ENCODE measurements at regions not wholly inside any gene's neighbourhood (a gene's known extent, or its start where the extent isn't known, plus 50 kb on each side); places are given as distances from the start of the nearest gene placed in this dataset.
"Not testable (repeated sequence)": the region's sequence is repeated elsewhere in the genome, so short reads cannot be mapped to it uniquely, and the experiment has no call there.

DNA sequence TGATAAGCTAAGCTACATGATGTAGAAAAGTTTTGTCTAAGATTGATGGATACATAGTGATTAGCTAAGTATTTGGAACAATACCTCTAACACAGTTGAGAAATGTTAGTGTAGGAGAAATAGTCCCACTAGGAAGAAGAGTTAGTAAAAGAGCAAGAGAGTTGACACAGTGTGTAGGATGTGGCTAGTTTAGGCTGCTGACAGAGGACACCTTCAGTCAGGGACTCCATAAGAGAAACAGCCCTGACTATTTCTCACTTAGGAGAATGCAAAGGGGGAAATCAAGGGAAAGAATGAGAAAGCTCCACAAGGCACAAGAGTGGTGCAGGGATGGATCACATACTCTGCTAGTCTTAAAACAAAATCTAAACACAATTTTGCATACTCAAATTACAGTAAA is 613.7 kb downstream of the SLC16A7 start:
- Histone ChIP-seq H3K27ac (no peak overlapping the region), H3K27me3 (replicated peaks; ENCODE audit: insufficient read depth) (no peaks in the 10 kb centered on the region), H3K9me3 (no peaks in the 10 kb centered on the region), H3K36me3 (no peaks in the 10 kb centered on the region), H3K4me1 (replicated peaks) (no peaks in the 10 kb centered on the region), H3K4me3 (no peak overlapping the region)
- intact Hi-C loops (cut with DNase I) = no loop called here
- no peak for DNase-seq (ENCODE audit: low spot score)
- no peak for TF ChIP-seq POLR2A (IDR thresholded peaks at IDR 0.05)
- no peak for TF ChIP-seq POLR2AphosphoS5 (IDR thresholded peaks at IDR 0.05)
- TF ChIP-seq, protein P1, sequence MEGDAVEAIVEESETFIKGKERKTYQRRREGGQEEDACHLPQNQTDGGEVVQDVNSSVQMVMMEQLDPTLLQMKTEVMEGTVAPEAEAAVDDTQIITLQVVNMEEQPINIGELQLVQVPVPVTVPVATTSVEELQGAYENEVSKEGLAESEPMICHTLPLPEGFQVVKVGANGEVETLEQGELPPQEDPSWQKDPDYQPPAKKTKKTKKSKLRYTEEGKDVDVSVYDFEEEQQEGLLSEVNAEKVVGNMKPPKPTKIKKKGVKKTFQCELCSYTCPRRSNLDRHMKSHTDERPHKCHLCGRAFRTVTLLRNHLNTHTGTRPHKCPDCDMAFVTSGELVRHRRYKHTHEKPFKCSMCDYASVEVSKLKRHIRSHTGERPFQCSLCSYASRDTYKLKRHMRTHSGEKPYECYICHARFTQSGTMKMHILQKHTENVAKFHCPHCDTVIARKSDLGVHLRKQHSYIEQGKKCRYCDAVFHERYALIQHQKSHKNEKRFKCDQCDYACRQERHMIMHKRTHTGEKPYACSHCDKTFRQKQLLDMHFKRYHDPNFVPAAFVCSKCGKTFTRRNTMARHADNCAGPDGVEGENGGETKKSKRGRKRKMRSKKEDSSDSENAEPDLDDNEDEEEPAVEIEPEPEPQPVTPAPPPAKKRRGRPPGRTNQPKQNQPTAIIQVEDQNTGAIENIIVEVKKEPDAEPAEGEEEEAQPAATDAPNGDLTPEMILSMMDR (IDR thresholded peaks at IDR 0.05) = no peak

GRCh38 chr12:60209933-60210332 is 614.1 kb downstream of the SLC16A7 start:
- no peaks in the 10 kb centered on the region for H3K4me1 ChIP-seq (replicated peaks)
- intact Hi-C loops (cut with DNase I) = no loop called here
- no peak overlapping the region for H3K27ac ChIP-seq
- WGBS = 35% methylated on average over 4 of the region's 4 CpGs
- no peak for DNase-seq (ENCODE audit: low spot score)
- no peaks in the 10 kb centered on the region for H3K36me3 ChIP-seq
- H3K27me3 ChIP-seq (replicated peaks; ENCODE audit: insufficient read depth) = no peaks in the 10 kb centered on the region
- TF ChIP-seq POLR2AphosphoS5 (IDR thresholded peaks at IDR 0.05) = no peak
- TF ChIP-seq, protein P1 (IDR thresholded peaks at IDR 0.05) = no peak
- no peak for TF ChIP-seq POLR2A (IDR thresholded peaks at IDR 0.05)
- H3K9me3 ChIP-seq = no peaks in the 10 kb centered on the region
- H3K4me3 ChIP-seq = no peak overlapping the region

DNA sequence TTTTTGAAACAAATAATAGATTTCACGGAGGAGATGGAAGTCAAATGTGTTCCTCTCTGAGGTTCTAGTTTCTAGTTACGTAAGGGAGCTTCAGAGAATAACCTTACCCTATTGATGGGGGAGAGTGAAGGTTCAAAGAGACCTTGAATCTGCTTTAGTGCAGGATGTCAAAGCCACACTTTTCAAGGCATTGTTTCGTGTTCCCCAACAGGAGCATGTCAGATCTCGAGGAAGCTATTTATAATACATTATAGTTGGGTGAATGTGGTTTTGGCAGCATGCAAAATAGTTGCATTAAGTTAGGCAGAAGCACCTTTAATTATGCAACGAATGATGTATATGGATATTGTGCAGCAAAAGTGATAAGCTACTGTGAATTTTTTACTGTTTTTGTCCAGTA is 614.9 kb downstream of the SLC16A7 start:
- no peaks in the 10 kb centered on the region for H3K36me3 ChIP-seq
- no peaks in the 10 kb centered on the region for H3K4me1 ChIP-seq (replicated peaks)
- intact Hi-C loops (cut with DNase I) = no loop called here
- no peaks in the 10 kb centered on the region for H3K27me3 ChIP-seq (replicated peaks; ENCODE audit: insufficient read depth)
- DNase-seq (ENCODE audit: low spot score) = no peak
- H3K27ac ChIP-seq = no peak overlapping the region
- 73% methylated on average over 5 of the region's 5 CpGs for WGBS
- TF ChIP-seq POLR2A (IDR thresholded peaks at IDR 0.05) = no peak
- no peak for TF ChIP-seq POLR2AphosphoS5 (IDR thresholded peaks at IDR 0.05)
- TF ChIP-seq, protein P1 (IDR thresholded peaks at IDR 0.05) = no peak
- no peak overlapping the region for H3K4me3 ChIP-seq
- H3K9me3 ChIP-seq = no peaks in the 10 kb centered on the region

- no peak for DNase-seq (ENCODE audit: low spot score)
- no peak overlapping the region for H3K4me3 ChIP-seq
- TF ChIP-seq POLR2A (IDR thresholded peaks at IDR 0.05) (no peak), POLR2AphosphoS5 (IDR thresholded peaks at IDR 0.05) (no peak)
- TF ChIP-seq, protein P1 (IDR thresholded peaks at IDR 0.05) = no peak
- H3K27me3 ChIP-seq (replicated peaks; ENCODE audit: insufficient read depth) = no peaks in the 10 kb centered on the region
- H3K4me1 ChIP-seq (replicated peaks) = no peaks in the 10 kb centered on the region
- H3K36me3 ChIP-seq = no peaks in the 10 kb centered on the region
- WGBS = 93% methylated on average over 1 of the region's 1 CpG
- intact Hi-C loops (cut with DNase I) = no loop called here
- H3K9me3 ChIP-seq = no peaks in the 10 kb centered on the region
- H3K27ac ChIP-seq = no peak overlapping the region
Observed at GRCh38 chr12:60211244-60211643, 615.4 kb downstream of the SLC16A7 start.

DNA sequence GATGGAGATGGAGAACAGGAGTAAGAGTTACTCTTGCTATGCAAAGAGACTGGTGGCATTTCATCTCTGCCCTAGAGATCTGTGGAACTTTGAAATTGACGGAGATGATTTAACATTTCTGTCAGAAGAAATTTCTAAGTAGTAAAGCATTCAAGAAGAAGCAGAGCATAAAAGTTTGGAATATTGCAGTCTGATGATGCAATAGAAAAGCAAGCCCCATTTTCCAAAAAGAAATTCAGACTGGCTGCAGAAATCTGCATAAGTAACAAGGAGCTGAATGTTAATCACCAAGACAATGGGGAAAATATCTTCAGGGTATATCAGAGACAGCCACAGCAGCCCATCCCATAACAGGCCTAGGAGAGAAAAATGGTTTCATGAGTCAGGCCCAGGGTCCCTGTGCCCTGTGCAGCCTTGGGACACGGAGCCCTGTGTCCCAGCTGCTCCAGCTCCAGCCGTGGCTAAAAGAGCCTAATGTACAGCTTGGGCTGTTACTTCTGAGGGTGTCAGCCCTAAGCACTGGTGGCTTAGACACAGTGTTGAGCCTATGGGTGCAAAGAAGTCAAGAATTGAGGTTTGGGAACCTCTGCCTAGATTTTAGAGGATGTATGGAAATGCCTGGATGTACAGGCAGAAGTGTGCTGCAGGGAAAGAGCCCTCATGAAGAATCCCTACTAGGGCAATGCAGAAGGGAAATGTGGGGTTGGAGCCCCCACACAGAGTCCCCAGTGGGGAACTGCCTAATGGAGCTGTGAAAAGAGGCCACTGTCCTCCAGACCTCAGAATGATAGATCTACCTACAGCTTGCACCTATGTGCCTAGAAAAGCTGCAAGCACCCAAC is 616.6 kb downstream of the SLC16A7 start:
- H3K36me3 ChIP-seq = no peaks in the 10 kb centered on the region
- H3K27me3 ChIP-seq (replicated peaks; ENCODE audit: insufficient read depth) = no peaks in the 10 kb centered on the region
- no peak for TF ChIP-seq POLR2A (IDR thresholded peaks at IDR 0.05)
- TF ChIP-seq, protein P1 (IDR thresholded peaks at IDR 0.05) = no peak
- TF ChIP-seq POLR2AphosphoS5 (IDR thresholded peaks at IDR 0.05) = no peak
- WGBS = 93% methylated on average over 3 of the region's 3 CpGs
- H3K9me3 ChIP-seq = no peaks in the 10 kb centered on the region
- no peak for DNase-seq (ENCODE audit: low spot score)
- no peak overlapping the region for H3K27ac ChIP-seq
- H3K4me1 ChIP-seq (replicated peaks) = no peaks in the 10 kb centered on the region
- no peak overlapping the region for H3K4me3 ChIP-seq
- intact Hi-C loops (cut with DNase I) = no loop called here

DNA sequence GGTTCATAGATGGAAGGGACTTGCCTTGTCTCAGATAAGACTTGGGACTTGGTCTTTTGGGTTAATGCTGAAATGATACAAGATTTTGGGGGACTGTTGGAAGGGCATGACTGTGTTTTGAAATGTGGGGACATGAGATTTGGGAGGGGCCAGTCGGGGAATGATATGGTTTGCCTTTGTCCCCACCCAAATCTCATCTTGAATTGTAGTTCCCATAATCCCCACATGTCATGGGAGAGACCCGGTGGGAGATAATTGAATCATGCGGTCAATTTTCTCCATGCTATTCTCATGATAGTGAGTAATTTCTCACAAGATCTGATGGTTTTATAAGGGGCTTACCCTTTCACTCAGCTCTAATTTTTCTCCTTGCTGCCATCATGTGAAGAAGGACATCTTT is 617.4 kb downstream of the SLC16A7 start:
- H3K4me3 ChIP-seq; intact Hi-C loops (cut with DNase I); H3K36me3 ChIP-seq; H3K4me1 ChIP-seq (replicated peaks); H3K27ac ChIP-seq; H3K27me3 ChIP-seq (replicated peaks; ENCODE audit: insufficient read depth); DNase-seq (ENCODE audit: low spot score); H3K9me3 ChIP-seq: not testable (repeated sequence)
- WGBS = 92% methylated on average over 3 of the region's 3 CpGs

Measured in prostate gland (tissue), 2 donors.